GM12865 (cell line): ENCODE measurements at regions not wholly inside any gene's neighbourhood (a gene's known extent, or its start where the extent isn't known, plus 50 kb on each side); places are given as distances from the start of the nearest gene placed in this dataset.

Experiments used
- DNase-seq: peaks from one replicate; pipeline ENCODE4 v3.0.0; 2010; ENCODE audit warnings: low read depth
- H3K4me3 ChIP-seq: 2 replicates; pipeline ENCODE4 v1.5.1; 2011; ENCODE audit warnings: mild to moderate bottlenecking, low read depth, low read length, control low read depth
- CTCF ChIP-seq: IDR thresholded peaks from 2 replicates; pipeline ENCODE4 v1.5.1; 2011; ENCODE audit warnings: low read length, control low read depth, low read depth, inconsistent platforms; ENCODE audit not compliant: insufficient read depth; ENCODE audit errors: missing control alignments

- TF ChIP-seq CTCF = no peak
- no peak overlapping the region for H3K4me3 ChIP-seq
- no peak for DNase-seq
Measured at GRCh38 chr3:105923140-105923539, 54.3 kb upstream of the CBLB start.

GRCh38 chr3:105927741-105928140, 58.9 kb upstream of the CBLB start:
- no peak for DNase-seq
- TF ChIP-seq CTCF = no peak
- H3K4me3 ChIP-seq = no peak overlapping the region

GRCh38 chr3:105930733-105931132, 61.9 kb upstream of the CBLB start:
- no peak for TF ChIP-seq CTCF
- DNase-seq = no peak
- no peak overlapping the region for H3K4me3 ChIP-seq

- H3K4me3 ChIP-seq = no peak overlapping the region
- no peak for TF ChIP-seq CTCF
- no peak for DNase-seq
Measured at GRCh38 chr3:105931500-105931899, 62.7 kb upstream of the CBLB start.

- no peak for DNase-seq
- no peak overlapping the region for H3K4me3 ChIP-seq
- no peak for TF ChIP-seq CTCF
Measured at GRCh38 chr3:105933871-105934270, 65.1 kb upstream of the CBLB start.

- H3K4me3 ChIP-seq = no peak overlapping the region
- TF ChIP-seq CTCF = no peak
- no peak for DNase-seq
Measured at GRCh38 chr3:105938101-105938500, 69.3 kb upstream of the CBLB start.

- no peak overlapping the region for H3K4me3 ChIP-seq
- no peak for TF ChIP-seq CTCF
- no peak for DNase-seq
Measured at GRCh38 chr3:105938806-105939205, 70.0 kb upstream of the CBLB start.
